GM12873 (cell line): ENCODE measurements at regions not wholly inside any gene's neighbourhood (a gene's known extent, or its start where the extent isn't known, plus 50 kb on each side); places are given as distances from the start of the nearest gene placed in this dataset.

ENCODE experiments used
- CTCF ChIP-seq: IDR thresholded peaks from 2 replicates; pipeline ENCODE4 v1.5.1; 2012; ENCODE audit warnings: low read depth, mild to moderate bottlenecking, moderate library complexity, low read length, control low read depth; ENCODE audit not compliant: insufficient read depth; ENCODE audit errors: missing control alignments

- TF ChIP-seq CTCF: no peak
Measured at GRCh38 chr5:16987776-16988175, 51.7 kb upstream of the MYO10 start.

GRCh38 chr5:16992006-16992405 lies 55.9 kb upstream of the MYO10 start:
- no peak for TF ChIP-seq CTCF

- no peak for TF ChIP-seq CTCF
Measured at GRCh38 chr5:16992444-16992843, 56.4 kb upstream of the MYO10 start.

DNA sequence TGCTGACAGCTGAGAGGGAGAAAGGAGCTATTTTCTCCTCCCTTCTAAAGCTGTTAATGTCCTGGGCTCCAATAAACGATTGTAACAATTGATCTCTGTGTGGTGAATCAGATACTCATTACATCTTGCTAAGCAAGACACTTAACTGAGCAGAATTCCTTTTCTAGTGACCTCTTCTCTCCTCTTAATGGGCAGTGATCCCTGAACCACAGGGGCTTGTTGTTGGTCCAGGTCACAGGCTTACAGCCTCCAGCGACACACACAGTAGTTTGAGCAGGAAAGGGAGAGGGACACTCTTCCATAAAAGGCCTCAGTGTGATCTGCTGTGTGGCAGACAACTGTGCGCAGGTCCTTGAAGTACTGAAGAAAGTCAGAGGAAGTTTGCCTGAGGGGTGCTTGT lies 58.5 kb upstream of the MYO10 start:
- no peak for TF ChIP-seq CTCF

DNA sequence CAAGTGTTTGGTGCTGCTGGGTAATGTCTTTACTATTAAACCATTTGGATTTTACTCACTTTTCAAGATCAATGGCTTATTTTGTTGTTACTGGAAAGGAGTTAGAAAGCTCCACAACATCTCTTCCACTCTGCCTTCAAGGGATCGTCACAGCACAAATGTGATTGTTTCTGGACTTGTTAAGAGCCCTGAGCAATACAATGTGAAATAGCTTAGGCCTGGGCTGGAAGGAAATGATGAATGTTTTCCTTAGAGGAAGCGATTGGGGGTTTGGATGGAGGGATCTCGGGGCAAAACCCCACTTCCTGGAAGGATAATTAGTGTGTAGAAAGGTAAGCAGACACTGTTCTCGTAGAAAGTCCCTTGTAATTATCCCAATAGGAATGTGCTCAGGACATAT lies 59.3 kb upstream of the MYO10 start:
- no peak for TF ChIP-seq CTCF

GRCh38 chr5:17000291-17000939 lies 64.3 kb upstream of the MYO10 start:
- no peak for TF ChIP-seq CTCF

GRCh38 chr5:17001428-17001827 lies 65.3 kb upstream of the MYO10 start:
- no peak for TF ChIP-seq CTCF
